GM21737 (cell line): ENCODE measurements at regions not wholly inside any gene's neighbourhood (a gene's known extent, or its start where the extent isn't known, plus 50 kb on each side); places are given as distances from the start of the nearest gene placed in this dataset.
"Not testable (repeated sequence)": the region's sequence is repeated elsewhere in the genome, so short reads cannot be mapped to it uniquely, and the experiment has no call there.

Experiments
- ATAC-seq: cut with Tn5 transposase; IDR thresholded peaks from one replicate; pipeline ENCODE4 v1.9.1; 2021; ENCODE audit warnings: mild to moderate bottlenecking, moderate library complexity; ENCODE audit not compliant: unreplicated experiment

GRCh38 chr12:94862421-94862820 lies 141.1 kb downstream of the NDUFA12 start:
- no peak for ATAC-seq

DNA sequence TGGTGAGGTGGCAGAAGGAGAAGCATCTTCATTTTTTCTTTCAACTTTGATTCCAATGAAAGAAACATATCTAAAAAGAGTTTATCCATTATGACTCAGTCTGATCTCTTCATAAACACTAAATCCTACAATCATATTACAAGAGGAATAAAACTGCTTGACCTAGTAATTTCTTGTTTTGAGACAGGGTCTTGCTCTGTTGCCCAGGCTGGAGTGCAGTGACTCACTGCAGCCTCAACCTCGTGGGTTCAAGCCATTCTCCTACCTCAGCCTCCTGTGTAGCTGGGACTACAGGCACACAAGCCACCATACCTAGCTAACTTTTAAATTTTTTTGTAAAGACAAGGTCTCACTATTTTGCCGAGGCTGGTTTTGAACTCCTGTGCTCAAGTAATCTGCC lies 147.2 kb downstream of the NDUFA12 start:
- no peak for ATAC-seq

DNA sequence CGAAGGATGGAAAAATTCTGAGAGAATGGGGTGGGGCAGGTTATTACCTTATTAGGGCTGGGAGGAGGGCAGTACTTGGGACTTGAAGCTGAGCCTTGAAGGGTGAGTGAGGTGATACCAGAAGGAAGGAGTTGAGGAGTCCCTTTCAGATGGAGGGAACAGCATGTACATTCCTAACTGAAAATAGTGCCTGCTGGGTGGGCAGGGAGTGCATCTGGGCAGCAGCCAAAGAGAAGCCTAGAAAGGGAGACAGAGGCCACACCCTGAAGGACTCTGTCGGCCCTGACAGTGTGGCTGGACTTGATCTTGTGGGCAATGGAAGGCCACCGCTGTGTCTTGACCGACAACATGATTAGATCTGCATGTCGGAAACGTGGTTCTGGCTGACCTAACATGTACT lies 147.6 kb downstream of the NDUFA12 start:
- ATAC-seq = no peak

- ATAC-seq = no peak
Measured at GRCh38 chr12:94851396-94852028, 152.0 kb downstream of the NDUFA12 start.

- ATAC-seq = no peak
Measured at GRCh38 chr12:94849411-94849976, 154.0 kb downstream of the NDUFA12 start.

GRCh38 chr12:94848966-94849365 lies 154.5 kb downstream of the NDUFA12 start:
- no peak for ATAC-seq

DNA sequence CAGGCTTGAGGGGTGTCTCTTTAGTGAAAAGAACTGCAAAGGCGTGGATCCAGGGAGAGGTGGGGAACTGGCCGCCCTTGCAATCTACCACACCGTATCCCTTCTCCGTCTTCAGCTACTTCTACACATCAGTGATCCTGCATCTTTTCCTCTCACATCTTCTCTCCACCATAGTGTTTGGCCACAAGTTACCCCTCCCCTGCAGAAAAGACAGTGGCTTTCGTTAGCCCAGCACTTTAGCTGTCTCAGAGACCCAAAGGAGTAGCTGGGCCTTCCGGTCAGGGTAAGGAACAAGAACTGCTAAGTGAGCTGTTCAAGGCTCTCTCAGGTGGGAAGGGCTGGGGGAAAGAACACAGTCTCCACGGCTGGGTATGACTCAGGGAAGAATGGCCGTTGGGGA lies 158.4 kb downstream of the NDUFA12 start:
- ATAC-seq = no peak

DNA sequence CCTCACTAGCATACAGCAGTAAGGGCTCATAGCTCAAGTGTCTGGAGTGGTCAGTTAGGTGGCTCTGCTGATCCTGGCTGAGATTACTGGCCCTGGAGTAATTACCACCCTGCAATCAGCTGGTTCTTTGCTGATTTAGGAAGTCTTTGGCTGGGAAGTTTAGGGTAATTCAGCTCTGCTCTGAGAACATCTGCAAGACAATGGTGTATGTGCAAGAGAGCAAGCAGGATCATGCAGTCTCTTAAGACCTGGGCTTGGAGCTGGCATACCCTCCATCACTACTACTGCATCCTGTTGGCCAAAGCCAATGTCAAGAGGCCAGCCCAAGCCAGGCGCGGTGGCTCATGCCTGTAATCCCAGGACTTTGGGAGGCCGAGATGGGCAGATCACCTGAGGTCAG lies 159.0 kb downstream of the NDUFA12 start:
- ATAC-seq = no peak

GRCh38 chr12:94841904-94842610 lies 161.4 kb downstream of the NDUFA12 start:
- ATAC-seq = no peak

- no peak for ATAC-seq
Measured at GRCh38 chr12:94841177-94841576, 162.3 kb downstream of the NDUFA12 start.

- peak; percentile 77 for ATAC-seq
Measured at GRCh38 chr12:94839347-94839746, 164.2 kb downstream of the NDUFA12 start.

- not testable (repeated sequence) for ATAC-seq
Measured at GRCh38 chr12:94836952-94837670, 166.4 kb downstream of the NDUFA12 start.

- no peak for ATAC-seq
Measured at GRCh38 chr12:94834036-94834625, 169.4 kb downstream of the NDUFA12 start.

DNA sequence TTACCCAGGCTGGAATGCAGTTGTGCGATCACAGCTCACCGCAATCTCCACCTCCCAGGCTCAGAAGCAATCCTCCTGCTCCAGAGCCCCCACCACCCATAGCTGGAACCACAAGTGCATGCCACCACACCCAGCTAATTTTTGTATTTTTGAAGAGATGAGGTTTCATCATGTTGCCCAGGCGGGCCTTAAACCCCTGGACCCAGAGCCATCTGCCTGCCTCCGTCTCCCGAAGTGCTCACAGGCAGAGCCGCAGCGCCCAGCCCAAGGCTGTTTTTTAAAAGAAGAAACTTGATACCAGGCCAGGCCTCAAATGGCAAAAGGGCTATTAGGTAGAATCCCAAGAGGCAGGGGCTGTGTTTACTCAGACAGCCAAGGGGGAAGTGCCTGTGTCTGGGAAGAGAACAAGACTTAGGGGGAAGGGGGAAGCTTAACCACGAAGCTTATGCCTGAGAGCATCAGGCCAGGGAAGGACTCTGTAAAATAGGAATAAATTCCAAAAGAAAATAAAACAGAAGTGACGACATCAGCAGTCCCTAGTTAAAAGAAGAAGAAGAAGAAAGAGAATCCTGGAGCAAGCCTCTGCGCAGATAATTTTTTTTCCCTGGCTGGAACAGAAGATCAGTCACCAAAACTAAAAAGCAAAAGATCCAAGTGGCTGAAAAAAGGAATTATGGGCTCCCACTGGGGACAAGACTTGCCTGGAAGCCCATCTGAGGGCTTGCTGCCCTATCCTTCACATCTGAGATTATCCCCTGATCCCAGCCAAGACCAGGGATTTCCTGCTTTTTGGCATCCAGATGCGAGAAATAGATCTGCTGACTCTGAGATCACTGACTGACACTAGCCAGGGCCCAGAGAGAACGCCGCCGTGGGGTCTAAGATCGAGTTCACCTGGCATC lies 170.5 kb downstream of the NDUFA12 start:
- no peak for ATAC-seq

GRCh38 chr12:94832105-94832504 lies 171.4 kb downstream of the NDUFA12 start:
- ATAC-seq = no peak

DNA sequence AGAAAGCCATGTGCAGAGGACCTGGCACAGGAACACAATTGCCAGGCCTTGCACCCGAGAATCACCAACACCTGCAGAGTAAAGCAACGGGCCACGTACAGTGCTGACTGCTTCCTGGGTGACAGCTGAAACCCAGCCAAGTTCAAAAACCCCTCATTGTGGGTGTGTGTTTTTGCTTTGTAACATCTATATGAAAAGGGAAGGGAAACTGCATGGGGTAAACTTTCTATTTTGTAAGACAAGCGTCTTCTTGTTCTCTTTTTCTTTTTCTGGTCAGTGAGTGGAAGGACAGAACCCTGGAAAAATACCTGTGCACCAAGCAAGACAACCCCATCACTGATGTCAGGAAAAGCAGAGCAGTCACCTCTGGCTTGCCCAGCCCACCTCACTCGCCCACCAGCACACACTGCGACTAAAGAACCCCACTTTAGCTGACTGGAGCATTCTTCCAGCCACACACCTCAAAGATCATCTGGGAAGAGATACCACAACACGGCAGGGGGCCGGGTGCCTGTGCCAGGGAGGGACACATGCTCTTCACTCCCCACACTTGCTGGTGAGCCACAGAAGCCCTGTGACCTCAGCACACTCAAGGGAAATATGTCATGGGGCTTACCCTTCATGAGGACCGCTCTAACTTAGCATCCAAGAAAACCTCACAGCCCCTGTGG lies 172.3 kb downstream of the NDUFA12 start:
- peak; percentile 83 for ATAC-seq

DNA sequence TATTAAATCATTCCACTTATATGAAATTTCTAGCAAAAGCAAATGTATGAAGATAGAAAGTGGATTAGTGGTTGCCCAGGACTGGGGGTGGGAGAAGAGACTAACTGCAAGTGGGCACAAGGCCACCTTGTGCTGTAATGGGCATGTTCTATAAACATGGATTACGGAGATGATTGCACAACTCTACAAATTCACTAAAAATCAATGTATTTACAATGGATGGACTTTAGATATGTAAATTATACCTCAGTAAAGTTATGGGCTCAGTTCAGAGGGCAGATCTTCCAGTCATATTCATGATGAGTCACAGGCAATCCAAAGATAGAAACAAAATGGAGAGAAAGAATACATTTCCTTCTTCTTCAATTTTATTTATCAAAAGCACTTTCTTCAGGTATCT lies 173.9 kb downstream of the NDUFA12 start:
- no peak for ATAC-seq

- no peak for ATAC-seq
Measured at GRCh38 chr12:94819011-94819410, 168.7 kb upstream of the TMCC3 start.

- peak; percentile 45 for ATAC-seq
Measured at GRCh38 chr12:94817695-94818075, 167.3 kb upstream of the TMCC3 start.

GRCh38 chr12:94817201-94817600 lies 166.8 kb upstream of the TMCC3 start:
- ATAC-seq = not testable (repeated sequence)
